GM21390 (cell line): ENCODE measurements at regions not wholly inside any gene's neighbourhood (a gene's known extent, or its start where the extent isn't known, plus 50 kb on each side); places are given as distances from the start of the nearest gene placed in this dataset.

Experiments
- ATAC-seq: cut with Tn5 transposase; IDR thresholded peaks from one replicate; pipeline ENCODE4 v1.9.1; 2021; ENCODE audit not compliant: unreplicated experiment

DNA sequence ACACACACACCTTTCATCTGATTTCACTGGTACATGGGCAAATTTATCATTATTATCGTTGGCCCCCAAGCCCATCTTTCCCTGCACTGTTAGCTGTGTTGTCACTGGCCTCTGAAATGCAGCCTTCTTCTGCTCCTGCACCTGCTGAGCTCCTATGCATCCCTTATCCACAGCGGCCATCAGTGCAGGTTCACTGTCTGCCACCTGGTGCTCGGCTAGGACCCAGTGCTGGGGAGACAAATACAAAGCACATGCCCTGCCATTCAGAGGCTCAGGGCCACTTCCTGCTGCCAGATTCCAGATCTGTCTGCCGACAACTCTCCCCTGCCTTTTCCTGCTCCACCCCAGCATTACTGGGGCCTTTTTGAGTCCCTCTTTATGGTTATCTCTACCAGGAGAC is 1205.4 kb downstream of the TBC1D22A start:
- ATAC-seq, result no peak

DNA sequence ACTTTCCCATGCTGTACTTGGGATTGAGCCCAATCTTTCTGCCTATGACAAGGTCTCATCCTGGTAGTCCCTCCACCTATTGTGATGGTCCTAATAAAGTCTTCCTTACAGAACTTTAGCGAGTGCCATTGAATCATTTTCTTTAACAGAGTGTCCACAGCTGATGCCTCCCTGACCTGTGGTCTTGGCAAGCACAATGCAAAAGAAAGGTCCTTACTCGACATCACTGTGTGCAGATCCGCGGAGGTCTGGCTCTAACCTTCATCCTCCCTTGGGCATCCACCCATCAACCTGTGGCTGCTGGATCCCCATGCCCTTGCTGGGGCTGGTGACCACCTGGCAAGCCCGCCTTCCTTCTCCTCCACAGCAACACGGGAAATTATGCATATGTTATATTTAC is 1203.9 kb downstream of the TBC1D22A start:
- no peak for ATAC-seq

DNA sequence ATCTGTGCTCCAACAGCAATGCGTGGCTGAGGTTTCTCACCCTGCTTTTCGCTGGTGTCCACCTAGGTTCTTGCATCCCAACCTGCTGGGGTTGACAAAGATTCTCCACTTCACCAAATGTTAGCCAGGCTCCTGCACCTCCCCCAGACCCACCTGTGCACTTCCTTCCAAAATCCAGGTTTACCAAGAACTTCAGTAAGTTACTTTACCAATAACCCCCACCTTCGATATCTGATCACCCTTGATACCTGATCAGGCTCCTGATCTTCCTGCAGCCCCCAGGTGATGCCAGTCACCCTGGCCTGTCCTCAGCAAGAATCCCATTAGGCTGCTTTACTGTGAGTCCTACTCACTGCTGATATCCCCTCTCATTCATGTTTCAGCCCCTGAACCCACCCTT is 1203.4 kb downstream of the TBC1D22A start:
- no peak for ATAC-seq

DNA sequence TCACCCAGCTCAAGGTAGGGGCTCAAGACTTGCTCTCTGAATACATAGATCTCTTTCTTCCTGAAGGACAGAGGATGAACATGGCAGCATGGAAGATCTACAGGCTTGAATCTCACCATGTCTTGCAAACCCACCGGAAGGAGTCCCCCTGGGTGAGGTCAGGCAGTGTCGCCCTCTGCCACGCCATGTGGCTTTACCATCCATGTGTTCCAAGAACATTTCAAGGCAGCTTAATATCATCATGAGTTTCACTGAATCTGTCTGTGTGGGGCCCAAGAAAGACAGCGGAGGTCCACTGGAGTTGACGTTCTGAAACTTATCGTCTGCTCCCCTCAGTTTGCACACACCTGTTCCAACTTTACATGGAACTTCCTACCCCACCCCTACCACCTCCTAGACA is 1202.6 kb downstream of the TBC1D22A start:
- no peak for ATAC-seq

DNA sequence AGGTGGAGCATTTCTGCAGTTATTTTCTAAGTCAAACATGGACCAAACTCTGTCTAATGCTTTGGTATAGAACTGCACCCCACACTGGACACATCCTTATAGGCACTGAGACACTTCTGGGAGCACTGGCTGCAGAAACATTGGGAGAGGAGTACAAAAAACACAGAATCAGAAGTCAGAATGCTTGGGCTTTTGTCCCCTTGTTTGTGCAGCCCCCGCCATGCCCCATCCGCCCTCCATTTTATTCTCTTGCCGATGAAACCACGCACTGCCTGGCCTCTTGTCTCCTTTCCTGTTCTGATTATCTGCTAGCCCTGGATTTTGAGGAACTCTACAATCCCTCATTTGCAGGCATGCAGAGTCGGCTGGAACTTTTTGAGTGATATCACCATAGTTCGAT is 1201.2 kb downstream of the TBC1D22A start:
- no peak for ATAC-seq

DNA sequence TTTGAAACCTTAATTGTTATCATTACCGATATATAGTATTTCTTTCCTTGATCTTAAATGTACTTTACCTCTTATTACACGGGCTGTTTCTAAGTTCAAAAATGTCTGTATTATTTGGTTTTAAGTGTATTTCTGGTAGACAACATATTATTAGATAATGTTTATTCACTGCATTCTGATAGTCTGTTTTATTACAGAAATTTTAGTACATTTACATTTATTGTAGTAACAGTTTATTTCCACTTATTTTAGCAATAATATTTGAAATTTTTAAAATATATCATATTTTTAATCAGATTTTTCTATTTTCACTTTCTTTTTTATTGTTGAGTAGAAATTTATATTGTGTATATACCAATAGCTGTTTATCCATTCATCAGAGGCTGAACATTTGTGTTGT is 1195.2 kb downstream of the TBC1D22A start:
- no peak for ATAC-seq

DNA sequence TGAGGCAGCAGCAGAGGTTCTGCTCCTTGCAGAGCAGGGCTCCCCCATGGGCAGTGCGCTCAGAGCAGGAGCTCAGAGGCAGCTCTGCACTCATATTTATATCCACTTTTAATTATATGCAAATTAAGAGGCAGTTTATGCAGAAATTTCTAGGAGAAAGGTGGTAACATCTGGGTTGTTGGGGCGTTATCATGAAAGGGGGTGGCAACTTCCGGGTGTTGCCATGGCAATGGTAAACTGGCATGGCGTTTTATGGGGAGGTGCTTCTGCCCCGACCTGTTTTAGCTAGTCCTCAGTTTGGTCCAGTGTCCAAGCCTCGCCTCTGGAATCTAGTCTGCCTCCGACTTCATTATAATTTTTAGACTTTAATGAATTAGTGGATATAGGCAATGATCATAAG is 1191.7 kb downstream of the TBC1D22A start:
- no peak for ATAC-seq

DNA sequence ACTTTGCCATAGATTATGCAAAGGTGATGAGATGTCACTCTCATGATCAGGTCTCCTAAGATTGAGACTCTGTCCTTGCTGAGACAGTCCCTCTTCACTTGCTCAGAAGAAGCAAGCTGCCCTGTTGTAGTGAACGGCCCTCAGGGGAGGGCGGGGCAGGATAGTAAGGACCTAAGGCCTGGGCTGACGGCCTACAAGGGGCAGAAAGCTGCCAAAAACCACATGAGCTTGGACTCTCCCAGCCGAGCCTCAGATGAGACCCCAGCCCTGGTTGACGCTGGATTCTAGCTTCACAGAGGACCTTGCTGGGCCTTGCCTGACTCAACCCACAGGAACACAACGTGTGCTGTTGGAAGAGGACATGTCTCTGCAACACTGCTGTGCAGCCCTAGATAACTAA is 1182.5 kb downstream of the TBC1D22A start:
- no peak for ATAC-seq

DNA sequence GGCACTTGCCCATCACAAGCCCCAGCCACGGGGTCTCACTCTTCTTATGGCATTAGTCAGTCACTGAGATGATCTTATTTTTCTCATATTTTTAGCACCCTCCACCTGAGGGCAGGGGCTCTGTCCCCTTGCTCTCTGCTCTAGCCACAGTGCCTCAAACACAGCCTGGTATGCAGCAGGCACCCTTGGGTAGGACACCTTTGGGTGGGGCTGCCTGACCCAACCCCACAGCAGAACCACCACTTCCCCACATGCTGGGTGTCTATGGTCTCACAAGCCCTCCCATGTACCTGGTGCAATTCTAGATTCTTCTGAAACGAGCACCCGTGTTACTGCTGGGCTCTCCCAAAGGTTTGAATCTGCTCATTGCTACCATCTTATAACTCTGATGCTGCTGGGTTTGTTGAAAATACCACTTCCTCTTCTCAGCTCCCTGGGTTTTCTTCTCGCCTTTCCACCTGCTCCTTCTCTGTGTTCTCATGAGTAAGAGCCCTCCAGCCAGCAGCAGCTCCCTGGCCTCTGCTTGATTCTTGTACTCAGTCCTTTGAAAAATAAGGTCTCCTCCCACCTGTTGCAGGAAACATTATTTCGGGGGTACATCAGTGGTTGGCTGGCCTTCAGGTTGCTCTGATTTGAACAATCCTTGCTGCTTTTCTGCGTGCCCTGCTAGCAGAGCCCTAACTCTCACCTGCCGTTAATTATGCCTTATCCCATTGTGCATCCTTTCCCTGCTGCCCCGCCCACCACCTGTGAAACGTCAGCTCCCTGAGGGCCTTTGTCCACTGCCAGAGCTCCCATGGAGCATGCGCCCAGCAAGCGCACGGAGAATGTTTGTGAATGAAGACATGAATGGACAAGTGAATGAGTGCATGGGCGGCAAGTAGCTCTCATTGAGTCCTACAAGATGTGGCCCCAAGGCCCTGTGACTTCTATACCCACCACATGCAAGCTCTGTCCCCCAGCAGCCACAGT is 1181.6 kb downstream of the TBC1D22A start:
- ATAC-seq, result no peak

DNA sequence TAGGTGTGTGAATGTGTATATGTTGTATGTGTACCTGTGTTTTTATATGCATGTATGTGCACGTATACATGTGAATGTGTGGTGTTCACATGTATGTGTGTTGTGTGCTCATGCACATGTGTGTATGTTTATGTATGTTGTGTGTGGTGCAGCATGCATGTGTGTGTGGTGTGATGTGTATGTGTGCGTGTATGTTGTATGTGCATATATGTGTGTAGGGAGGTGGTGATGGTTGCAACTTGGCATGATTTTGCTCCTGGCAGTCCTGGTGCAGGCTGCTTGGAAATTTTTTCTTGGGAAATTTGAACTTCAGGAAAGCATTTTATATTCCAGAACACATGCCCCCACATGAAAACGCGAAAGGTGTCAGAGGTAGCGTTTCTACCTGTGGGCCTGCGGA is 1177.8 kb downstream of the TBC1D22A start:
- no peak for ATAC-seq

DNA sequence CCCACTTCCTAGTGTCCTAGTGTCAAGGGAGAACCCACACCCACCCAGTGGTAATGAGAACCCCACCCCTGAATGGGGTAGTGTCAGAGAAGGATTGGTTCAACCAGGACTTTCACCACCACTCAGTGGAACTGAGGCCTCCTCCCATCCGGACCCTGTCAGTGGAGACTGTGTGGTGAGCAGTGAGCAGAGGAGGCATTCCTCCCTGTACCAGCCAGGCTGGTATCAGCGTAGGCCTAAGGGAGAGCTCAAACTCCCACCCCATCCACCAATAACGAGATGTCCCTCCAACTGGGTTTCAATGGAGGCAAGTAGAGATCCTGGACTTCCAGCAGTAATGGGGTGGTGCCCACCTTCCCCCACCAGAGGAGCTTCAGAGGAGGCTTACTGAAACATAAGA is 1171.4 kb downstream of the TBC1D22A start:
- no peak for ATAC-seq

DNA sequence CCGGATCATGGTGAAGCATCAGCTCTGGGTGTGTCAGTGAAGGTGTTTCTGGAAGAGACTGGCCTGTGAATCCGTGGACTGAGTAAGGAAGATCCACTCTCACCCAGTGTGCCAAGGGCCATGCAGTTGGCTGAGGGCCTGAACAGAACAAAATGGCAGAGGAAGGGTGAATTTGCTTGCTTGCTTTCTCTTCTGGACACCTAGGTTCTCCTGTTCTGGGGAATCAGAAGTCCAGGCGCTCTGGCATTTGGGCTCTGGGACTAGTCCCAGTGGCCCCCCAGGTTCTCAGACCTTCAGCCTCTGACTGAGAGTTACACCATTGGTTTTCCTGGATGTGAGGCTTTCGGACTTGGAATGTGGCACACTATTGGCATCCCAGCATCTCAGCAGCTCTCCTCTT is 1170.8 kb downstream of the TBC1D22A start:
- no peak for ATAC-seq

DNA sequence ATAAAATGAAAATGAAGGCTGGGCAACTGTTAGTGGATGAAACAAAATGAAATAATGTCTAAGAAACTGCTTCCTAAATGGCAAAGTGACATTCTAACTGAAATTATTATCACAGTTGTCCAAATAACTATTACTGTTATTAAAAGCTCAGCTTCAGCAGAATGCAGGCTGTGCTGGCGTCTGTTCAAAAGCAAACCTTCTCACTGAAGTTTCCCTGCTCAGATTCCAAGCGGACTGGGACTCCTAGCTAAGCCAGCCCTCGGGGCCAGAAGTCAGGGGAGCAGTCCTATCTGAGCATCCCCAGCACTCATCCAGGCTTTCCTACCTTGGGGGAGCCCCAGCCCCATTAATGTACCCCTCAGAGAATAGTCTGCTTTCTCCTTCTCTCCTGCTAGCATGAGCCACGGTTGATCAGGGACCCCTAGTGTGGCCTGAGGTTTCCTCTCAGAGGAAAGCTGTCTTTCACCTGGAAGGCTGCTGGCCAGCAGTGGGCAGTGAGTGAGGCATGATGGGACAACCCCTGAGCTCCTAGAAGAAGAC is 1167.3 kb downstream of the TBC1D22A start:
- no peak for ATAC-seq

DNA sequence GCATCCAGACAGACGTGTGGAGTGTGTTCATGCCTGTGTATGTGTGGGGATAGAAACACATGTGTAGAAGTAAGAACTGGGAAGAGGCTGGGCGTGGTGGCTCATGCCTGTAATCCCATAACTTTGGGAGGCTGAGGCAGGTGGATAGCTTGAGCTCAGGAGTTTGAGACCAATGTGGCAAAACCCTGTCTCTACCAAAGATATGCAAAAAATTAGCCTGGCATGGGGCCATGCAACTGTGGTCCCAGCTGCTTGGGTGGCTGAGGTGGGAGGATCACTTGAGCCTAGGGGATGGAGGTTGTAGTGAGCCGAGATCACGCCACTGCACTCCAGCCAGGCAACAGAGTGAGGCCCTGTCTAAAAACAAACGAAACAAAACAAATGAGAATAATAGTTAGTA is 1166.6 kb downstream of the TBC1D22A start:
- ATAC-seq, result no peak

DNA sequence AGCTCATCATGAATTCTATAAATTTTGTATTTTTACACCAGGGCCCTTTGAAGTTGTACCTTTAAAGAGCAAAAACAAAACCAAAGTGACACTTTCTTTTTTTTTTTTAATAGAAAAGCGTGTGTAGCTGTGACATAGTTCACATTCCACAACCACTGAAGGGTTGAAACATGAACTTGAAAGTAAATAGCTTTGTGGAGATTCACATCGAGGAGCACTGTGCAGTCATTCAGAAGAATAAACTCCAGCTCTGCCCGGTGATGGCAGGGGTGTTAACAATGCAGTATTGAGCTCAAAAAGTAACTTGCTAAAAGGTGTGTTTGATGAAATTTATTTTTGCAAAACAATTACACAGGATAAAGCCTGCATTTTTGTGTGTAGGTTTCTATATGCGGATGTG is 1166.2 kb downstream of the TBC1D22A start:
- no peak for ATAC-seq

DNA sequence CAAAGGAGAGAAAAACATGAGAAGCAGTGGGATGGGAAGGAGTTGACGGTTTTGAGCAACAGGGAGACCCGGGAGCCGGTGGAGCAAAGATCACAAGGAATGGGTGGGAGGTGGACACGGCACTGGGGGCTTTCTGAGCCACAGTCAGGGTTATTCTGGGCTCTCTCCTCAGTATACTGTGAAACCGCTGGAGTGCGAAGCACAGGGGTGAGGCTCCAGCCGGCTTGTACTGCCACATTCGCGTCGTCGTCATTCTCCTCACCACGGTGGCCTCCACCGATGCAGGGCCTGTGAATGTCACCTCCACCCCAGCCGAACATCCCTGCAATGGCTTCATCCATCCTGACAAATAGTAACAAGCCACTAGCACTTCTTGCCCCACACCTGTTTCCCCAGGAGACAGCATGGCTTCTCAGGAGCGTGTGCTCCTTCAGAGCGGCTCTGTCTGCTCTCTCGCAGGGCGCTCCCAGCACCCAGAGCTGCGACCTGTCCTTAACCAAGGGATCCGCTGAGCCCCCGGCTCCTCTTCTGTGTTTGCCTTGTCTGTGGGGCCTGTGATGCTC is 1165.3 kb downstream of the TBC1D22A start:
- no peak for ATAC-seq

DNA sequence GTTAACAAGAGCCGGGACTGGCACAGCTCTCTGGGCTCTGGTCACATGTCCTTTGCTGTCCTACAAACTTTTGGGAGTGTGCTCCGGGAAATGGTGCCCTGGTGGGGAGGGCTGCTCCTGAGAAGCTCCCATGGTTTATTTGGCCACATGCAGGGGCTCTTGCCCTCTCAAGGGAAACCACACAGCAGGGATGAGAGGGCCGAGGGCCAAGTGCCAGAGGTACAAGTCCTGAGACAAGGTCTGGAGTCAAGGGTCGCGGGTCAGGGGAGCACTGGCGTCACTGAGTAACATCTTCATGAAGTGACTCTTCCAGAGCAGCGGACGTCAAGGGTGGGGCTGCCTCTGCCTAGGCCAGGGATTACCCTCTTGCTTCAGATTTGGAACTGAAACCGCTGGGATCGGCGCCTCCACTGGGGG is 1160.6 kb downstream of the TBC1D22A start:
- ATAC-seq, result no peak

DNA sequence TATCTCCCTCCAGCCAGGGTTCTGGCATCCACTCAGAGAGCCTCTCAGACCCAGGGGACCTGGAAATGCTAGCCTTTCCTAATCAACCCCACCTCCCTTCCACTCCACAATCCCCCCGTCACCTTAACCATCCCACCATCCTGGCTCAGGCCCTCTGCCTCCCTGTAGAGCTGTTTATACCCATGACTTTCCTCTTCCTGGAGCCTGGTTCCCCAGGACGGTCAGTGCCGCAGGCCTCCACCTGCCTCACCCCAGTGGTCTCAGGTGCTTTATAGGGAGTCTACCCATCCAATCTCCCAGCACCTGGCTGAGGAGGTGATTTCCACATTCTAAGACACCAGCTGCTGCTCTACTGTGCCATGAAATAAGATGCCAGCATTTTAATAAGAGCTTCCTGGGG is 1159.5 kb downstream of the TBC1D22A start:
- no peak for ATAC-seq

DNA sequence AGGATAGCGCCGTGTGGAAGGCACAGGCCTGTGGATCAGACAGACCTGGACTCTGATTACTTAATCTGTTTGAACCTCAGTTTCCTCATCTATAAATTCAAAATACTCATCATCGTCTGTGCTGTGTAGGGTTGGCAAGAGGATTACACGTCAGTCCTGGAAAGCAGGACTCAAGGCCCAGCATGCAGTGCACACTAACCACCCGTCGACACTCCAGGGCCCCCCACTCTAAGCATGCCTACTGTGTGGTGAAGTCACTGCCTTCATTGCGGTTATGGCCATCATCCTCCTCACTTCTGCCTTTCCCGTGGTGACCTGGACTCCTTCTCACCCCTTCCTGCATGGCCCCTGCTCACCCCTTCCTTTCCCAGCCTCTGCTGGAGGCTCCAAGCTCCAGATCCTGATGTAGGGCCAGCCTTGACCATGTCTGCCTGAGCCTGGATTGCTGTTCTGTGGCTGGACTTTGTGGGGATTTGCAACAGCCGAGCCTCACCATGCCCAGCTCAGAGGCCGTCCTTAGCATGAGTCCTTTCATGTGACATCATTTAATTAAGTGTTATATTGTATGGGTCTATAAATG is 1158.0 kb downstream of the TBC1D22A start:
- ATAC-seq, result no peak

DNA sequence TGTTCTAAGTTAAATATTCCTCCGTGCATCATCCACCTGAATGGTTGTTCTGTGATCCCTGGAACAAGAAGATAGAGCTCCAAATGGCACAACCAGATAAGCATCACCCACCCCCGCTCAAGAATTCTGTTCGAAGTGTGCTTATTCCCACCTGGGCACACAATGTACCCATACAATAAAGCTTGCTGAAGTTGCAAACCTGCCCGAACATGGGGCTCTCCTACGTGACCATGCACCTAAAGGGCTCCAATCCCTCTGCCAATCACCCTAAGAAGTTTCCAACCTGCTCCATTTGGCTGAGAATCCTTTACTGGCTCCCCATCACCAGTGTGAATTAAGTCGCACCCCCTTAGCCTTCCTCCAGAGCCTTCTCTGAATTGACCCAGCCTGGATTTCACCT is 1157.4 kb downstream of the TBC1D22A start:
- no peak for ATAC-seq

DNA sequence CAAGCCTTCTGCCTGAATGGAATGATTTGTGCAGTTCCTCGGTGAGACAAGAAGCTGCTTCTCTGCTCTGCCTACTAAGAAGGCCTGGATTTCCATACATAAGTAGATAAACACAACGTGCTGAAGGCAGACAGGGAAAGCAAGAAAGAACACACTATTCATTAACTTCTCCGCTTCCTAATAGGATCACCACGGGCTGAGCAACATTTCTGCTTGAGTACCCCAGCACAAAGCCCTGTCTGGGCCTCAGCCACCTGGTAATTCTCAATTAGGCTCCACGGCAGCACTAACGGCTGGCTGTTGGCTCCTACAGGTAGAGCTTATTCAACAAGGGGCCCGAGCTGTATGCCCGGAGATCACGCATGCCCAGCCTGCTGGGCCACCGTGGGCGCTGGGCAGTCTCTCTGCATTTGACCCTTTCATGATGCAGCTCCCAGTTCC is 1156.6 kb downstream of the TBC1D22A start:
- ATAC-seq, result no peak
